Spleen (tissue), 11 donors: ENCODE measurements at regions not wholly inside any gene's neighbourhood (a gene's known extent, or its start where the extent isn't known, plus 50 kb on each side); places are given as distances from the start of the nearest gene placed in this dataset.

Source experiments
- DNase-seq: peaks from one replicate; pipeline ENCODE4 v3.0.0-alpha.2; 2020
- H3K27ac ChIP-seq, 8 donors: fragments of 200-600 bp; sonication (generic) in 7 of 8; 1 replicate in 4 of 8; 2 replicates in 4 of 8; pipeline versions ENCODE4 v1.5.0 to v1.8.0; 2016 to 2021; ENCODE audit warnings: inconsistent platforms in 4 of 8, mild to moderate bottlenecking in 4 of 8, moderate library complexity in 1 of 8
- H3K27me3 ChIP-seq, 7 donors: fragments of 200-600 bp; sonication (generic) in 6 of 7; replicated peaks in 1 of 7; 1 replicate in 4 of 7; 2 replicates in 3 of 7; pipeline versions ENCODE4 v1.5.0 to v1.8.0; 2016 to 2021; ENCODE audit warnings: inconsistent platforms in 3 of 7, mild to moderate bottlenecking in 1 of 7
- H3K36me3 ChIP-seq, 6 donors: fragments of 200-600 bp; sonication (generic) in 5 of 6; 1 replicate in 4 of 6; 2 replicates in 2 of 6; pipeline versions ENCODE4 v1.5.0 to v1.8.0; 2016 to 2021; ENCODE audit warnings: inconsistent platforms in 2 of 6
- H3K4me1 ChIP-seq, 6 donors: fragments of 200-600 bp; sonication (generic) in 5 of 6; 1 replicate in 3 of 6; 2 replicates in 3 of 6; pipeline versions ENCODE4 v1.5.0 to v1.8.0; 2016 to 2021; ENCODE audit warnings: inconsistent platforms in 3 of 6
- H3K4me3 ChIP-seq, 8 donors: fragments of 200-600 bp; sonication (generic) in 7 of 8; 1 replicate in 4 of 8; 2 replicates in 4 of 8; pipeline versions ENCODE4 v1.5.0 to v1.8.0; 2016 to 2021; ENCODE audit warnings: inconsistent platforms in 4 of 8, mild to moderate bottlenecking in 4 of 8, moderate library complexity in 2 of 8
- H3K9me3 ChIP-seq, 8 donors: fragments of 200-600 bp; sonication (generic) in 7 of 8; 1 replicate in 4 of 8; 2 replicates in 4 of 8; pipeline versions ENCODE4 v1.5.0 to v1.8.0; 2016 to 2021; ENCODE audit warnings: inconsistent platforms in 4 of 8
- CTCF ChIP-seq, 11 experiments: fragments of 200-600 bp in 7 of 11; fragments of 450-650 bp in 4 of 11; sonication (generic) in 4 of 11; IDR thresholded peaks in 8 of 11; conservative IDR thresholded peaks in 3 of 11; 1 replicate in 7 of 11; 2 replicates in 4 of 11; pipeline versions ENCODE4 v1.4.0 to v1.8.0; 2016 to 2021; ENCODE audit warnings: antibody characterized with exemption in 11 of 11, inconsistent platforms in 4 of 11, mild to moderate bottlenecking in 1 of 11
- POLR2A ChIP-seq, 3 donors: fragments of 450-650 bp; IDR thresholded peaks; one replicate each; pipeline ENCODE4 v1.5.1; 2017; ENCODE audit warnings: antibody characterized with exemption in 3 of 3, mild to moderate bottlenecking in 1 of 3
- POLR2AphosphoS5 ChIP-seq, 3 donors: sonication (generic); formaldehyde crosslinking; IDR thresholded peaks; one replicate each; pipeline ENCODE4 v1.5.1; 2017; ENCODE audit warnings: antibody characterized with exemption in 3 of 3
- WGBS, 5 donors: extraction: QIAGEN DNeasy Blood & Tissue Kit in 3 of 5; methylation state at CpG; one replicate each; pipeline versions ENCODE4 v1.1.5 to v1.1.7; 2013 to 2018; 5-methylcytosine and 5-hydroxymethylcytosine counted together
- intact Hi-C: fragments of 100-400 bp; cut with DNase I; formaldehyde crosslinking; loops from one replicate; pipeline ENCODE4 v1.15.0; 2023; ENCODE audit warnings: low total_unique reads
- donor health status: healthy with polysubstance abuse.
- donor health status: DM: no; HTN: no; CAD: no; lungs with moderate emphysema.
- donor health status: DM: no; HTN: no; CAD: no.
- donor health status: Bipolar disorder and iron deficiency.
- donor health status: healthy.
- donor health status: DM: no; HTN: no; CAD: no.
- donor health status: DM: yes; HTN: yes; CAD: no.

GRCh38 chr2:78778756-78779510 lies 246.6 kb upstream of the REG3G start:
- H3K36me3 ChIP-seq, result no peaks in the 10 kb centered on the region
- intact Hi-C loops, result no loop called here
- WGBS, 5 donors, result 90 to 97% (median 93%) methylated on average over 39 to 69 of the region's 69 CpGs

GRCh38 chr2:78779761-78780160 lies 245.7 kb upstream of the REG3G start:
- intact Hi-C loops, result no loop called here
- no peak for TF ChIP-seq CTCF (IDR thresholded peaks at IDR 0.05 in 8 of 11, conservative IDR thresholded peaks at IDR 0.05 in 3 of 11)
- no peak for TF ChIP-seq POLR2AphosphoS5 (IDR thresholded peaks at IDR 0.05)
- no peak for TF ChIP-seq POLR2A (IDR thresholded peaks at IDR 0.05)
- Histone ChIP-seq H3K27me3 (no peaks in the 10 kb centered on the region), H3K27ac (no peak overlapping the region), H3K36me3 (no peaks in the 10 kb centered on the region), H3K4me1 (no peaks in the 10 kb centered on the region), H3K4me3 (no peak overlapping the region), H3K9me3 (peaks cover 0 to 20% (median 2%) of the 10 kb centered on the region in 8 donors)
- 74 to 90% (median 83%) methylated on average over 12 of the region's 12 CpGs for WGBS, 5 donors
- DNase-seq, result no peak

More at GRCh38 chr2:78778756-78779510, 246.6 kb upstream of the REG3G start:
- Histone ChIP-seq H3K4me1 (no peaks in the 10 kb centered on the region), H3K9me3 (peaks cover 0 to 20% (median 2%) of the 10 kb centered on the region in 8 donors), H3K27me3 (no peaks in the 10 kb centered on the region), H3K4me3 (no peak overlapping the region), H3K27ac (no peak overlapping the region)
- TF ChIP-seq POLR2AphosphoS5 (IDR thresholded peaks at IDR 0.05) (no peak), CTCF (IDR thresholded peaks at IDR 0.05 in 8 of 11, conservative IDR thresholded peaks at IDR 0.05 in 3 of 11) (no peak), POLR2A (IDR thresholded peaks at IDR 0.05) (no peak)
- peak; percentile 80 for DNase-seq

- Histone ChIP-seq H3K36me3 (no peaks in the 10 kb centered on the region), H3K27ac (no peak overlapping the region), H3K4me1 (no peaks in the 10 kb centered on the region), H3K27me3 (no peaks in the 10 kb centered on the region), H3K4me3 (no peak overlapping the region), H3K9me3 (peaks cover 0 to 20% (median 2%) of the 10 kb centered on the region in 8 donors)
- TF ChIP-seq CTCF (IDR thresholded peaks at IDR 0.05 in 8 of 11, conservative IDR thresholded peaks at IDR 0.05 in 3 of 11) (no peak), POLR2AphosphoS5 (IDR thresholded peaks at IDR 0.05) (no peak), POLR2A (IDR thresholded peaks at IDR 0.05) (no peak)
- no peak for DNase-seq
- 33 to 45% (median 36%) methylated on average over 5 of the region's 5 CpGs for WGBS, 5 donors
- intact Hi-C loops, result no loop called here
Observed at GRCh38 chr2:78780256-78780655, 245.2 kb upstream of the REG3G start.

GRCh38 chr2:78780864-78781583 lies 244.5 kb upstream of the REG3G start:
- WGBS, 5 donors, result 71 to 78% (median 76%) methylated on average over 7 of the region's 7 CpGs
- intact Hi-C loops, result no loop called here
- no peak overlapping the region for H3K27ac ChIP-seq

More at GRCh38 chr2:78780864-78781583, 244.5 kb upstream of the REG3G start:
- no peak for TF ChIP-seq POLR2A (IDR thresholded peaks at IDR 0.05)
- TF ChIP-seq POLR2AphosphoS5 (IDR thresholded peaks at IDR 0.05), result no peak
- no peak for TF ChIP-seq CTCF (IDR thresholded peaks at IDR 0.05 in 8 of 11, conservative IDR thresholded peaks at IDR 0.05 in 3 of 11)
- no peak overlapping the region for H3K4me3 ChIP-seq
- no peaks in the 10 kb centered on the region for H3K27me3 ChIP-seq
- H3K36me3 ChIP-seq, result no peaks in the 10 kb centered on the region
- no peaks in the 10 kb centered on the region for H3K4me1 ChIP-seq
- H3K9me3 ChIP-seq, result peaks cover 0 to 20% (median 2%) of the 10 kb centered on the region in 8 donors
- DNase-seq, result no peak
